GM18505 (cell line): ENCODE measurements at regions not wholly inside any gene's neighbourhood (a gene's known extent, or its start where the extent isn't known, plus 50 kb on each side); places are given as distances from the start of the nearest gene placed in this dataset.

Experiments used
- ATAC-seq: cut with Tn5 transposase; IDR thresholded peaks from one replicate; pipeline ENCODE4 v1.9.1; 2021; ENCODE audit not compliant: unreplicated experiment
- POLR2A ChIP-seq: IDR thresholded peaks from 4 replicates; pipeline ENCODE4 v1.6.1; 2011; ENCODE audit warnings: borderline replicate concordance; ENCODE audit not compliant: insufficient read depth, insufficient read length; ENCODE audit errors: extremely low read depth

DNA sequence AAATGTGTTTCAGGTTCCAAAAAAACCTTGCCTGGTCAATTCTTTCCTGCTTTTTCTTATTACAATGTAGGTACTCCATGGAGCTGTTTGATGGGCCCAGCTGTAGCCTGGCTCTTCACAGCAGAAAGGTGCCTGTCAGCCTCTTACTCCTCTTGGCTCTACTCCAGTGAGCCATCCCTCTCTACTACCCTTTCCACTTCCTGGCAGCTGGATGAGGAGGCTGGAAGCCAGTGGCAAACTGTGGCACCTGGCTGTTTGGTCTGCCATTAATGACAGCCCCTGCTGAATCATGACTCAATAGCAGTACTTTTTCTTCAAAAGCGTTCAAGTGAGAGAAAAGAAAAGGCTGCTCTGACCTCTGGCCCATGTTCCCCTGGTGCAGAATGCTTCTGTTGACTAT, 618.1 kb downstream of the PYDC2 start:
- no peak for TF ChIP-seq POLR2A
- no peak for ATAC-seq

DNA sequence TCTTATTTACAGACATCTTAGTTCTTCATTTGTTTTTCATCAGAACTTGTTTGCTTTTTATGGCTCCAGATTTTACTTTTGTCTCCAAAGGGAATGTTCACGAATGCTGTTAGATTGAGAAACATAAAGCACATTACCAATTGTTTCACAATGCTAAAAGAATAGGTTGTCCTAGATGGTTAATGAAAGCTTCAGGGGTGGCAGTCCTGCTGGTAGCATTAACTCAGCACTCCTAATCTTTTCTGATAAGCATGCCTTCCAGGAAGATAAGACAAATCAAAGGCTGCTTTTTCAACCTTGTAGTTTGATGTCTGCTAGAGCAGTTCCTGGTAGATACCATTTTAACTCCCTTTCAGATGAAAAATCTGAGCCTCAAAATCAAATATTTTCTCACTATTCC, 619.4 kb downstream of the PYDC2 start:
- TF ChIP-seq POLR2A: no peak
- no peak for ATAC-seq

- ATAC-seq: peak; percentile 98
- TF ChIP-seq POLR2A: no peak
These were observed 622.0 kb downstream of the PYDC2 start for GRCh38 chr3:192082730-192083660.
